Tibial artery (tissue), 4 donors: ENCODE measurements at regions not wholly inside any gene's neighbourhood (a gene's known extent, or its start where the extent isn't known, plus 50 kb on each side); places are given as distances from the start of the nearest gene placed in this dataset.

ENCODE experiments used
- DNase-seq, 2 donors: peaks; one replicate each; pipeline ENCODE4 v3.0.0-alpha.2; 2019
- H3K27ac ChIP-seq, 2 donors: fragments of 200-600 bp; sonication (generic) in 1 of 2; 1 replicate in 1 of 2; 2 replicates in 1 of 2; pipeline ENCODE4 v1.5.1; 2018 to 2019; ENCODE audit warnings: mild to moderate bottlenecking in 1 of 2
- H3K27me3 ChIP-seq, 2 donors: fragments of 200-600 bp; sonication (generic) in 1 of 2; one replicate each; pipeline versions ENCODE4 v1.5.1 to v1.6.0; 2016 to 2019
- H3K36me3 ChIP-seq, 3 donors: fragments of 200-600 bp; sonication (generic) in 2 of 3; one replicate each; pipeline ENCODE4 v1.5.1; 2016 to 2019; ENCODE audit warnings: mild to moderate bottlenecking in 2 of 3
- H3K4me1 ChIP-seq, 4 donors: fragments of 200-600 bp; sonication (generic) in 2 of 4; 1 replicate in 3 of 4; 2 replicates in 1 of 4; pipeline ENCODE4 v1.5.1; 2016 to 2019
- H3K4me3 ChIP-seq, 2 donors: fragments of 200-600 bp; sonication (generic) in 1 of 2; 1 replicate in 1 of 2; 2 replicates in 1 of 2; pipeline ENCODE4 v1.5.1; 2018 to 2019; ENCODE audit warnings: mild to moderate bottlenecking in 2 of 2
- H3K9me3 ChIP-seq, 3 donors: fragments of 200-600 bp; sonication (generic) in 1 of 3; one replicate each; pipeline ENCODE4 v1.5.1; 2016 to 2019
- intact Hi-C: fragments of 100-400 bp; cut with DNase I; formaldehyde crosslinking; loops from one replicate; pipeline ENCODE4 v1.15.0; 2023; ENCODE audit warnings: low total_unique reads
- TF ChIP-seq, protein P1 (sequence below), 2 experiments: fragments of 200-600 bp in 1 of 2; fragments of 450-650 bp in 1 of 2; IDR thresholded peaks; one replicate each; pipeline ENCODE4 v1.5.1; 2017 to 2019; ENCODE audit warnings: antibody characterized with exemption in 2 of 2, mild to moderate bottlenecking in 1 of 2, moderate library complexity in 1 of 2

DNA sequence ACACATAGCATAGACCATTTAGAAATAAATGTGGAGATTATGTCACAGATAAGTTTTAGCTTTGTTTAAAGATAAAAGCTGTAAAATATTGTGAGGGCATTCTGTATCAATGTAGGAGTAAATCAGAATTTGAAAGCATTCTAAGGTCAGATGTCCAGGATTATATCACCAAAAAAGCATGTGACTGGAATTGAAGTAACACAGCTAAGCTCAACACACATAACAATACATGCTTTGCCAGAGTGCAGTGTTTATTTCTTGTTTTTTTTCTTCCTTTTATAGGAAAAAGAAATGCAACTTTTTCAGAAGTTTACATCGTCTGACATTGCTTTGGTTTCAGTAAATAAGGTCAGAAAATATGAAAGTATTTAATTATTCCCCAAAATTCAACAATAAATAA is 183.4 kb downstream of the HTR7 start:
- H3K27ac ChIP-seq: peak overlapping the region in 1 of 2 donors; percentile 47
- intact Hi-C loops: no loop called here
- TF ChIP-seq, protein P1, sequence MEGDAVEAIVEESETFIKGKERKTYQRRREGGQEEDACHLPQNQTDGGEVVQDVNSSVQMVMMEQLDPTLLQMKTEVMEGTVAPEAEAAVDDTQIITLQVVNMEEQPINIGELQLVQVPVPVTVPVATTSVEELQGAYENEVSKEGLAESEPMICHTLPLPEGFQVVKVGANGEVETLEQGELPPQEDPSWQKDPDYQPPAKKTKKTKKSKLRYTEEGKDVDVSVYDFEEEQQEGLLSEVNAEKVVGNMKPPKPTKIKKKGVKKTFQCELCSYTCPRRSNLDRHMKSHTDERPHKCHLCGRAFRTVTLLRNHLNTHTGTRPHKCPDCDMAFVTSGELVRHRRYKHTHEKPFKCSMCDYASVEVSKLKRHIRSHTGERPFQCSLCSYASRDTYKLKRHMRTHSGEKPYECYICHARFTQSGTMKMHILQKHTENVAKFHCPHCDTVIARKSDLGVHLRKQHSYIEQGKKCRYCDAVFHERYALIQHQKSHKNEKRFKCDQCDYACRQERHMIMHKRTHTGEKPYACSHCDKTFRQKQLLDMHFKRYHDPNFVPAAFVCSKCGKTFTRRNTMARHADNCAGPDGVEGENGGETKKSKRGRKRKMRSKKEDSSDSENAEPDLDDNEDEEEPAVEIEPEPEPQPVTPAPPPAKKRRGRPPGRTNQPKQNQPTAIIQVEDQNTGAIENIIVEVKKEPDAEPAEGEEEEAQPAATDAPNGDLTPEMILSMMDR (IDR thresholded peaks at IDR 0.05): no peak
- H3K27me3 ChIP-seq: no peaks in the 10 kb centered on the region
- no peaks in the 10 kb centered on the region for H3K9me3 ChIP-seq
- no peak for DNase-seq
- H3K4me1 ChIP-seq: peaks cover 0 to 21% (median 0%) of the 10 kb centered on the region in 4 donors
- H3K4me3 ChIP-seq: no peak overlapping the region
- H3K36me3 ChIP-seq: no peaks in the 10 kb centered on the region

DNA sequence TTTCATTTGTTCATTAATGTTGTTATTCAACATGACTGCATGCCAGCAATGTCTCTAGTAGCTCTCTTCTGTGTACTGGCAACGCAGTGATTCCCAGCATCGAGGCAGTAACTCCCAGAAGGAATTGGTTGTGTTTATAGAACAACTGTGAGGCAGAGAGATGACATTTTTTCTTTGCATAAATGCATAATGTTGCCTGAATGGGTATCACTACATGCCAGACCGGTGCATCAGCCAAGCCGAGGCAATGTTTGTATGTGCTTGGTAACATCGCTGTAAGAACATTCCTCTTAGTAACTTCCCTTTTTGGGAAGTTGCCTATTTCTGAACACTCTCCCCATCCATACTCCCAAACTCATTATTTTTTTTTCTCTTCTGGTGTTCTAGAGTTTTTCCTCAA is 182.9 kb downstream of the HTR7 start:
- peak; percentile 33 to 66 for DNase-seq
- peaks cover 0 to 21% (median 0%) of the 10 kb centered on the region in 4 donors for H3K4me1 ChIP-seq
- no peaks in the 10 kb centered on the region for H3K9me3 ChIP-seq
- H3K27me3 ChIP-seq: no peaks in the 10 kb centered on the region
- intact Hi-C loops: no loop called here
- peak overlapping the region; percentile 34 to 47 for H3K27ac ChIP-seq
- no peak overlapping the region for H3K4me3 ChIP-seq
- TF ChIP-seq, protein P1 (IDR thresholded peaks at IDR 0.05): no peak
- H3K36me3 ChIP-seq: no peaks in the 10 kb centered on the region

DNA sequence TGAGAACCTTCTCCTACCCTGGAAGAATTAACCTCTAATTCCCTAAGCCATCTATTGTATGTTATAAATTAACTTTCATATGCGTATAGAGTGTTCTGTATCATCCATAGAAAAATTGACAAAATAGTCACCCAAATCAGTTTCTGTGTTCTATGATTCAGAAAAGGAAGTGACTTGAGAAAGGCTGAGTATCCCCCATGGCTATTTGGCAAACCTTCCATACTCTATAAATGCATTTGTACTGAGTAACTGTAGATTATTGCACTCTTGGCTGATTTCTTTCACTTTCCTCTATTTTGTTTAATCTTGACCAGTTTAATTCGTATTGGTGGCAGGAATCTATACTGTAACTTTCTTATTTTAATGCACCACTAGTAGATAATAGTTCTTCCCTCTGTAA is 182.2 kb downstream of the HTR7 start:
- Histone ChIP-seq H3K27me3 (no peaks in the 10 kb centered on the region), H3K36me3 (no peaks in the 10 kb centered on the region), H3K4me1 (peaks cover 0 to 21% (median 0%) of the 10 kb centered on the region in 4 donors), H3K4me3 (no peak overlapping the region), H3K27ac (peak overlapping the region; percentile 34 to 47), H3K9me3 (no peaks in the 10 kb centered on the region)
- TF ChIP-seq, protein P1 (IDR thresholded peaks at IDR 0.05): no peak
- intact Hi-C loops: no loop called here
- no peak for DNase-seq
